Mucosa of stomach (tissue), 1 donor: ENCODE measurements at regions not wholly inside any gene's neighbourhood (a gene's known extent, or its start where the extent isn't known, plus 50 kb on each side); places are given as distances from the start of the nearest gene placed in this dataset.

Experiments
- H3K27me3 ChIP-seq: one replicate; pipeline ENCODE4 v1.7.0; 2013; ENCODE audit warnings: mild to moderate bottlenecking, low read length; ENCODE audit not compliant: control insufficient read depth, insufficient read depth
- H3K36me3 ChIP-seq: one replicate; pipeline ENCODE4 v1.7.0; 2013; ENCODE audit warnings: low read length; ENCODE audit not compliant: control insufficient read depth, insufficient read depth
- H3K4me1 ChIP-seq: one replicate; pipeline ENCODE4 v1.7.0; 2013; ENCODE audit warnings: mild to moderate bottlenecking, low read length; ENCODE audit not compliant: control insufficient read depth, insufficient read depth
- H3K4me3 ChIP-seq: one replicate; pipeline ENCODE4 v1.7.0; 2013; ENCODE audit warnings: low read length
- H3K9ac ChIP-seq: one replicate; pipeline ENCODE4 v1.7.0; 2013; ENCODE audit warnings: mild to moderate bottlenecking, low read length, moderate library complexity
- H3K9me3 ChIP-seq: one replicate; pipeline ENCODE4 v1.7.0; 2013; ENCODE audit warnings: mild to moderate bottlenecking, low read length, moderate library complexity; ENCODE audit not compliant: control insufficient read depth
- donor health status: Pancreatic carcinoma.

GRCh38 chr6:163960128-163960527, 545.6 kb downstream of the QKI start:
- Histone ChIP-seq H3K36me3 (no peaks in the 10 kb centered on the region), H3K9me3 (no peaks in the 10 kb centered on the region), H3K27me3 (no peaks in the 10 kb centered on the region), H3K4me3 (no peak overlapping the region), H3K9ac (no peak overlapping the region), H3K4me1 (no peaks in the 10 kb centered on the region)

GRCh38 chr6:163958646-163959045, 544.1 kb downstream of the QKI start:
- Histone ChIP-seq H3K4me3 (no peak overlapping the region), H3K9ac (no peak overlapping the region), H3K36me3 (no peaks in the 10 kb centered on the region), H3K9me3 (no peaks in the 10 kb centered on the region), H3K27me3 (peaks cover 5% of the 10 kb centered on the region), H3K4me1 (no peaks in the 10 kb centered on the region)

GRCh38 chr6:163956571-163957407, 542.3 kb downstream of the QKI start:
- Histone ChIP-seq H3K4me1 (no peaks in the 10 kb centered on the region), H3K9ac (no peak overlapping the region), H3K9me3 (no peaks in the 10 kb centered on the region), H3K36me3 (no peaks in the 10 kb centered on the region), H3K4me3 (no peak overlapping the region), H3K27me3 (peaks cover 5% of the 10 kb centered on the region)

- Histone ChIP-seq H3K4me3 (no peak overlapping the region), H3K27me3 (peaks cover 5% of the 10 kb centered on the region), H3K36me3 (no peaks in the 10 kb centered on the region), H3K9ac (no peak overlapping the region), H3K9me3 (no peaks in the 10 kb centered on the region), H3K4me1 (no peaks in the 10 kb centered on the region)
Observed at GRCh38 chr6:163955756-163956155, 541.2 kb downstream of the QKI start.

GRCh38 chr6:163955096-163955495, 540.6 kb downstream of the QKI start:
- no peaks in the 10 kb centered on the region for H3K4me1 ChIP-seq
- H3K36me3 ChIP-seq, result no peaks in the 10 kb centered on the region
- no peaks in the 10 kb centered on the region for H3K9me3 ChIP-seq
- H3K4me3 ChIP-seq, result no peak overlapping the region
- peaks cover 5% of the 10 kb centered on the region for H3K27me3 ChIP-seq
- H3K9ac ChIP-seq, result no peak overlapping the region

- no peak overlapping the region for H3K4me3 ChIP-seq
- H3K36me3 ChIP-seq, result no peaks in the 10 kb centered on the region
- peaks cover 5% of the 10 kb centered on the region for H3K27me3 ChIP-seq
- no peaks in the 10 kb centered on the region for H3K9me3 ChIP-seq
- no peaks in the 10 kb centered on the region for H3K4me1 ChIP-seq
- no peak overlapping the region for H3K9ac ChIP-seq
Observed at GRCh38 chr6:163954088-163954775, 539.7 kb downstream of the QKI start.

- H3K4me1 ChIP-seq, result no peaks in the 10 kb centered on the region
- H3K36me3 ChIP-seq, result no peaks in the 10 kb centered on the region
- H3K9ac ChIP-seq, result no peak overlapping the region
- H3K9me3 ChIP-seq, result no peaks in the 10 kb centered on the region
- peaks cover 5% of the 10 kb centered on the region for H3K27me3 ChIP-seq
- H3K4me3 ChIP-seq, result no peak overlapping the region
Observed at GRCh38 chr6:163952005-163952404, 537.5 kb downstream of the QKI start.

- no peak overlapping the region for H3K9ac ChIP-seq
- peaks cover 5% of the 10 kb centered on the region for H3K27me3 ChIP-seq
- no peak overlapping the region for H3K4me3 ChIP-seq
- H3K4me1 ChIP-seq, result peaks cover under 1% of the 10 kb centered on the region
- no peaks in the 10 kb centered on the region for H3K9me3 ChIP-seq
- no peaks in the 10 kb centered on the region for H3K36me3 ChIP-seq
Observed at GRCh38 chr6:163951326-163951725, 536.8 kb downstream of the QKI start.

GRCh38 chr6:163950159-163950558, 535.6 kb downstream of the QKI start:
- Histone ChIP-seq H3K9me3 (no peaks in the 10 kb centered on the region), H3K4me3 (no peak overlapping the region), H3K27me3 (peaks cover 5% of the 10 kb centered on the region), H3K36me3 (no peaks in the 10 kb centered on the region), H3K4me1 (peaks cover 7% of the 10 kb centered on the region), H3K9ac (no peak overlapping the region)

GRCh38 chr6:163949431-163949830, 534.9 kb downstream of the QKI start:
- no peaks in the 10 kb centered on the region for H3K36me3 ChIP-seq
- H3K9me3 ChIP-seq, result no peaks in the 10 kb centered on the region
- H3K4me1 ChIP-seq, result peaks cover 7% of the 10 kb centered on the region
- no peak overlapping the region for H3K4me3 ChIP-seq
- no peak overlapping the region for H3K9ac ChIP-seq
- H3K27me3 ChIP-seq, result no peaks in the 10 kb centered on the region

- Histone ChIP-seq H3K27me3 (no peaks in the 10 kb centered on the region), H3K36me3 (no peaks in the 10 kb centered on the region), H3K4me1 (peaks cover 7% of the 10 kb centered on the region), H3K9me3 (no peaks in the 10 kb centered on the region), H3K4me3 (no peak overlapping the region), H3K9ac (no peak overlapping the region)
Observed at GRCh38 chr6:163948250-163948649, 533.7 kb downstream of the QKI start.

GRCh38 chr6:163947276-163947675, 532.8 kb downstream of the QKI start:
- Histone ChIP-seq H3K9ac (no peak overlapping the region), H3K4me1 (peaks cover 7% of the 10 kb centered on the region), H3K9me3 (no peaks in the 10 kb centered on the region), H3K4me3 (no peak overlapping the region), H3K36me3 (no peaks in the 10 kb centered on the region), H3K27me3 (no peaks in the 10 kb centered on the region)
